ENCODE measurements at regions not wholly inside any gene's neighbourhood (a gene's known extent, or its start where the extent isn't known, plus 50 kb on each side); places are given as distances from the start of the nearest gene placed in this dataset.

- no peaks in the 10 kb centered on the region for H3K79me1 ChIP-seq (ENCODE audit: insufficient read depth, low read depth, low read length, poor library complexity, severe bottlenecking)
- H2BK5ac ChIP-seq (ENCODE audit: insufficient read length, low read length), result no peak overlapping the region
- H4K8ac ChIP-seq (replicated peaks; ENCODE audit: insufficient read length, low read depth, low read length), result no peak overlapping the region
- no peak overlapping the region for H3K4me2 ChIP-seq (ENCODE audit: insufficient read depth, insufficient read length, low read length)
- H3K9me3 ChIP-seq (ENCODE audit: control insufficient read depth, low read depth, low read length), result no peaks in the 10 kb centered on the region
- no peak overlapping the region for H3K56ac ChIP-seq (ENCODE audit: insufficient read length, low read depth, low read length)
- no peak overlapping the region for H2BK120ac ChIP-seq (ENCODE audit: low read depth, low read length, poor library complexity, severe bottlenecking)
- no peaks in the 10 kb centered on the region for H3K79me2 ChIP-seq (ENCODE audit: insufficient read depth, low read length)
- no peak overlapping the region for H4K91ac ChIP-seq (ENCODE audit: insufficient read length, low read depth, low read length)
- H3K4me1 Mint-ChIP-seq, result no peaks in the 10 kb centered on the region
- no peaks in the 10 kb centered on the region; the same call in 1 of the 2 replicates for H3K27me3 Mint-ChIP-seq (ENCODE audit: low read depth)
- no peak overlapping the region for H3K18ac ChIP-seq (ENCODE audit: insufficient read length, low read depth, low read length)
- no peak overlapping the region for H3K4ac ChIP-seq (ENCODE audit: low read depth, low read length)
- H3K27ac Mint-ChIP-seq, result no peak overlapping the region
- no peak overlapping the region for H3K27ac ChIP-seq (ENCODE audit: insufficient read length, low read depth, low read length)
- DNase-seq, result no peak
- H2BK20ac ChIP-seq (ENCODE audit: low read depth, low read length, poor library complexity, severe bottlenecking), result no peak overlapping the region
- H4K5ac ChIP-seq (ENCODE audit: insufficient read length, low read depth, low read length), result no peak overlapping the region
- H3K4me1 ChIP-seq (ENCODE audit: insufficient read depth, low read length), result no peaks in the 10 kb centered on the region
- H3K23me2 ChIP-seq (ENCODE audit: insufficient read length, low read depth, low read length, poor library complexity, severe bottlenecking), result no peaks in the 10 kb centered on the region
- no peak overlapping the region for H2BK12ac ChIP-seq (ENCODE audit: insufficient read length, low read depth, low read length)
- no peaks in the 10 kb centered on the region; a peak in 1 of 5 replicates for H3K9me3 Mint-ChIP-seq
- TF ChIP-seq CTCF (conservative IDR thresholded peaks at IDR 0.05), result no peak
- H2AK5ac ChIP-seq (ENCODE audit: insufficient read length, low read length), result no peak overlapping the region
- no peak overlapping the region for H3K4me3 Mint-ChIP-seq
- H3K23ac ChIP-seq (ENCODE audit: insufficient read length, low read depth, low read length), result no peak overlapping the region
- no peaks in the 10 kb centered on the region for H3K27me3 ChIP-seq (ENCODE audit: insufficient read depth, low read length)
- no peak overlapping the region for H3K14ac ChIP-seq (ENCODE audit: insufficient read depth, low read length)
- no peak overlapping the region for H2BK15ac ChIP-seq (ENCODE audit: low read depth, low read length)
- no peak overlapping the region for H3T11ph ChIP-seq (ENCODE audit: low read length)
- H4K20me1 ChIP-seq (ENCODE audit: control insufficient read depth, insufficient read depth, insufficient read length), result no peaks in the 10 kb centered on the region
- H3K9ac ChIP-seq (ENCODE audit: extremely low read depth, insufficient read length, low read length), result no peak overlapping the region
- no peaks in the 10 kb centered on the region for H3K36me3 Mint-ChIP-seq (ENCODE audit: insufficient read depth in 1 of 3, low read depth in 3 of 3)
- H2AFZ ChIP-seq (ENCODE audit: low read length), result no peak overlapping the region
- no CpG with 5 or more reads among the region's 5 CpGs for whole genome bisulfite sequencing (ENCODE audit: extremely low coverage, insufficient read length, low lambda C conversion rate)
Observed at GRCh38 chr20:6440443-6440799, 317.6 kb upstream of the FERMT1 start.

Data from H9 (cell line).